Pulmonary artery endothelial cell (primary cell): ENCODE measurements at regions not wholly inside any gene's neighbourhood (a gene's known extent, or its start where the extent isn't known, plus 50 kb on each side); places are given as distances from the start of the nearest gene placed in this dataset.
"Not testable (repeated sequence)": the region's sequence is repeated elsewhere in the genome, so short reads cannot be mapped to it uniquely, and the experiment has no call there.

ENCODE experiments used
- DNase-seq: peaks from one replicate; pipeline ENCODE4 v3.0.0-alpha.2; 2011; ENCODE audit warnings: low read depth, low spot score

DNA sequence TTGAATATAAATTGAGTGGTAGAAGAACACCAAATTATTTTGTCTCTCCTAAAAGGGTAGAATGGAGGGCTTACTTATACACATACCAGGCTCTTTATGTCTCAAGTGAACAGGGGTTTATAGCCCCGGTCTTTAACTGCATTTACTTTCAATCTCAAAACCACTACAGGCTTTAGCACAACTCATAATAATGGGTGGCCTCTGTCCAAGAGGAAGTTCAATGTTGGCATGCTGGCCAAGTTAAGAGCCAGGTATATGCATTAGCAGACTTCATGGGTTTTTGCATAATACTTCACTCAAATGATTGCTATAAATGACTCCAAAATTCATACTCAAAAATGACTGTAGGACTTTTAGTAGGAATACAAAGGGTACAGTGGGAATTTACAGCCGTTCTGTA, 118.5 kb upstream of the OTUD4 start:
- DNase-seq = no peak

DNA sequence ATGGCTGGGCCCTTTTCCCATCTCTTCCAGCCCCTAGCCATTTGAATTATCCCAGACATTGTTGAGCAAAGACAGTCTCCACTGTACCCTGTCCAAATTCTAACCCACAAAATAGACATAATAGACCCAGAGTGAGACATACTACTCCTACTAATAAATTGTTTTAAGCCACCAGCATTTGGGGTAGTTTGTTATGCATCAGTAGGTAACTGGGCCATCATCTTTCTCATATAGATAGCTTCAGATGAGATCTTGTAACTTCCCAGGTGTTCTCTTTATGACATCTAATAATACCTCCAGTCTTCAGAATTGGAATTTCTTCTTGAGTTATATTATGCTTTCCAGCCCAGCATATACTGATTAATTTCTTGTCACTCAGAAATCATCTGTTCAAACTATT, 117.2 kb upstream of the OTUD4 start:
- no peak for DNase-seq

GRCh38 chr4:145295547-145295946, 115.2 kb upstream of the OTUD4 start:
- no peak for DNase-seq

GRCh38 chr4:145295122-145295521, 114.7 kb upstream of the OTUD4 start:
- no peak for DNase-seq

DNA sequence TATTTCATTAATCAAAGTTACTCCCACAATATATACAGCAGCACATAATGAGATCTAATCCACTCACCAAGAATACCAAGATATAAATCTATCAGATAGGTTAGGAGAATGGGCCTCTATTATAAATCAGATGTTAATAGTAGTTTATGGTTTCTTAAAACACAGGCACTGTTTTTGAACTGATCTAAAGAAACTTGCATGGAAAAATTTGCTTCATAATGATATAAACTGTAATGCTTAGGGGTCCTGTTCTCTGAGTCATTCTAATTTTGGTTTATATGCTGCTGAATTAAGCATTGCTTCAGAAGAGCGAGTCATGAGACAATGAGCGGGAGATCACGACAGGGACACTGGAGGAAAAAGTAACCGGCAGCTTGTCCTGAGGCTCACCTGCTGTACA, 113.3 kb upstream of the OTUD4 start:
- DNase-seq = no peak

- no peak for DNase-seq
These were observed 110.6 kb upstream of the OTUD4 start for GRCh38 chr4:145290955-145291354.

- DNase-seq = no peak
These were observed 109.2 kb upstream of the OTUD4 start for GRCh38 chr4:145289403-145290076.

GRCh38 chr4:145287351-145287750, 107.0 kb upstream of the OTUD4 start:
- no peak for DNase-seq

DNA sequence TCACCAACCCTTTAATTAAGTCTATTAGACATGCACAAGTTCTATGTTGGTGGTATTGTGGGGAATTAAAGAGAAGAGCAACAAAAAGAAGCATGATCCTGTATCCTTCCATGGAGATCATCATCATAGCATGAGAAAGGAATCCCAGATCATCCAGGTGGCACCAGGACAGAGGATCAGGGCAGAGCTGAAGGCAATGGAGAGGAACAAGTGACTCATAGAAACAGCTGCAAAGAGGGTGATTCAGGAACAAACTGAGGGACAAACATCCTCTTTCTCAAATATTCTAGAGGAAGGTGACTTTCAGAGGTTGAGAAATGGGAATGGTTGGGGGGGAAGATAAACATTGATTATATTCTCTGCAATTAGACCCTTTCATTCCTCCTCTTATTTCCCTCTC, 105.5 kb upstream of the OTUD4 start:
- no peak for DNase-seq

DNA sequence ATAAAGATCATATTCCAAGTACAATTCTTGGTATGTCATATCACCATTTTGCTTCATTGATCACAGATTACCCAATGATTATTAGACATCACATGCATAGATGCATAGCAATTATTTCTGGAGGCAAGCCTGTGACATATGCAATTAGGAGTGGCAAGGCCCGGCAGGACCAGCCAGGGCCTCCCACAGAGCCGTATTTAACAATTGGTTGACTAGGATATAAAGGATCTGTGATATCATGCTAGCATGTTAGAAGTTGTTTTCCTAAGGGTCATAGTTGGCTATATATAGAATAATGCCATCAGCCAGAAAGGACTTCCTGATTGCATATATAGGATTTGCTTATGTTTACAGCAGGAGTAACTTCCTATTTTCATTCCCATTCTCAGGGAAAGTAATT, 103.5 kb upstream of the OTUD4 start:
- DNase-seq = no peak

DNA sequence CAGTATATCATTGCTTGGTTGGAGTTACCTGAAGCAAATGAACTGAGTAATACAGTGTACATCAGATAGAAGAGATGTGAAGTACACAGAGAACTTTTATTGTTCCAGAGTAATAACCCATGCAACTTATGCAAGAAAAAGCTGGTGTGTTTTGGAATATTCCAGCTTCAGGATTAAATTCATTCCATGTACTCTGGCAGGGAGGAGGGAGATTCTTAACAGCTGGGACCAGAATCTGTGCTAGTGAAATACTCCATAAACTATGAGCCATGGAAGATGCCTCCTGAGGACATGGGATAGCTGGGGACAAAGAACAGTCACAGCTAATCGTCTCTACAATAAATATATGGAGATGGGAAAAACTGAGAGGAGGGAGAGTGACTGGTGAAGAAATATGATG, 101.6 kb upstream of the OTUD4 start:
- DNase-seq = no peak

DNA sequence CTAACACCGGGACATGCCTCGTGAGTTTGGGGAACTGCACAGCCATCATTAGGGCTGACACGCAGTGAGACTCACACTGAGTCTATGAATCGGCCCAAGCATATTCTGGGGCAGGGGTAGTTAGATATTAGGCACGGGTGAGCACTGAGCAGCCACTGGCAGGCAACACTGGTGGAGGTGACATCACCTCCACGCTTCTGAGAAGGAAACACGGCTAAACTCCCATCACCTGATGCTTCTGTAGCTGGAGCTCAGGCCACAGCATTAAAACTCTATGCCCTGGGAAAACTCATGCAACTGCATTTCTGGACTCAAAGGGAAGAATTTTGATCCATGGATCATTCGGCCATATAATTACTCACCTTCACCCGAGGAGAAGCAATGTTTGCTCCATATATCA, 100.8 kb upstream of the OTUD4 start:
- no peak for DNase-seq

DNA sequence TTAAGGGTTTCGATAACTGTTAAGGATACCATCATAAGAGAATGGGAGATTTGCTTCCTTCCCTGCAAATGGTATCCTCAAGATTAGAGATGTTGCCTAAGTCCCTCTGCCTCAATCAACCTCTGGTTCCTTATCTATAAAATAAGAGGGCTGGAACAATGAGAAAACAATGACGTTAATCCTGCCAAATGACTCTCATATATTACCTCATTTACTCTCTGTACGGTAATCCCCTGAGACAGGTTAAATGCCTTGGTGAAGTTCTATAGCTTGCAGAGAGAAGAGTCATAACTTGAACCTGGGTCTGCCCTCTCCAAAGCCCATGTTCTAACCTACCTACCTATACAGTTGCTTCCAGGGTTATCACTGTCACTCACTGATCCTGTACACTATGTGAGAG, 100.2 kb upstream of the OTUD4 start:
- no peak for DNase-seq

DNA sequence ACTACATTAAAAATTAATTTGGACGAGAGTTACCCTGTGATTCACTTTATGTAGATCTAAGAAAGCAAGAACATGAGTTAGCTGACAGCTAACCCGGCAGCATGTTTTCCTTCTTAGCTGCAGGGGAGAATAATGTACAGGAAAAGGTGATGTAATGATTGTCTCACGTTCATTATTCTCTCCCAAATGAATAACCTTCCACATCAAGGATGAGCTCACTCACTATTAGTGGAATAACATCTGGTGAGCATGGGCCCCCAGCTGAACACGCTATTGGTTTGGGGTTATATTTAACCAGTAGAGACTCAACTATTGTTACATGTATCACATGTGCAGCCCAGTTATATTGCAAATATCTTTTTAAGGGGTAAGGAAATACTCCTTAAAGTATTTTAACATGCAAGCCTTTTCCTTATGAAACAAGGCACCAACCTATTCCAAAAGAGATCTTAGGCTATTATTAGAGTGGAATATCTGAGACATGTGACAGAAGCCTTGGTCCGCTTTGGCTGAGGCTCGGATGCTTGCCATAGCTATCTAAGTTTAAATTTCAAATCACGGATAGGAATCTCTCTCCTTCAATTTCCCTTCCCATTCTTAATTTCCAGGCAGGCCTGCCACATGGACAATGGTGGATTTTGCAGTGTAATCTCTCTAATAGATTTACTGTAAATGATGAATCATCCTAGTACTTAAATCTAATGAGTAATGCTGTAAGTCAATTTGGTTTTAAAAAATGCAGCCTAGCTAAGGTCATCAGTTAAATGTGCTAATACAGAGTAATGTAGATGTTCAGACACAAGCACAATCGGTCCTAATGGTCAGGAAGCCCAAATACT, 99.0 kb upstream of the OTUD4 start:
- peak; percentile 64 for DNase-seq

DNA sequence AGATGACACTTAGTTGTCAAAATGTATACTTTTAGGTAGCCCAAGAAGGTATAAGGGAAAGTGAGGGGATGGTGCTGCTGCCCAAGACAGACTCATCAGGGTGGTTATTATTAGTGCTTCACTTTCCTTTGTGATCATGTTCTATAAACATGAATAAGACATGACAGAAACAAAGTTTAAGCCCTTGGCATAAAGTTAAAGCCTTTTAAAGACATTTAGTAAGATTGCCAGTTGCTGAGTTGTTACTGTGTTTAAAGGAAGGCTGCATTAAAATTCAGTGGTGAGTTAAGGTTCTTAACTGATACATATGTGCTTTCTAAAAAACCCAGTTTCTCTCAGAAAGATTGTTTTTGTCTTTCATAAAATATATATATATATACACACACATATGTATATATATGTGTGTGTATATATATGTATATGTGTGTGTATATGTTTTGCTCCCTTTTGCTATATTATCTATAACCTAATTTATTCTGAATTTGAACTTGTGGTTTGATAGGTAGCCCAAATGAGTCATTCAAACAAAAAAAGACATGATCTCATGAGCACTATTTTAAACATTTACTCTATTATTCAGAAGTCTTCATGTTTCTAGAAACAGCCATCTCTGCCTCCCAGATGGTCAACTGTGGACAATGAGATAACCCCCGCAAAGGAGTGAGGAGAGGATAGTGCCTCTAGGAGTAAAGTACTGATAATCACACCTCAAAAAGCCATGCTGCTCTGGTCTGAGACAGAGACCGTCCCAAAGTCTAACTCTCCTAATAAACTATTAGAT, 98.1 kb upstream of the OTUD4 start:
- DNase-seq = no peak

DNA sequence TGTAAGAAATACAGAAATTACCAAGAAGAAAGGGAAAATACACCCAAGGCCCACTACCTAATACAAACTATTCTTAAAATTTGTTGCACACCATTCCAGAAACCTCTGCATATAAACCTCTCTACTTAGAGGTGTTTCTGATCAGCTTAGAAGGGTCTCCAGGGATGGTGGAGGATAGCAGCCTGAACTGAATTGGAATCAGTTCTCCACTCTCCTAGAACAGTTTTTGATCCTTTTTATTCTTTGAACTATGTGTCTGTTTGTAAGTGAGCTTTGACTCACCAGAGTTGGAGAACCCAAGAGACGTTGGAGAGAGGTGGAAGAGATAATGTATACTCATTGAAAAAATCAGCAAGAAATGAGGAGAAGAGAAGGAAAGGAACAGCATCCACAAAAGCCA, 96.6 kb upstream of the OTUD4 start:
- DNase-seq = no peak

GRCh38 chr4:145276050-145276449, 95.7 kb upstream of the OTUD4 start:
- no peak for DNase-seq

- DNase-seq = no peak
These were observed 90.8 kb upstream of the OTUD4 start for GRCh38 chr4:145271194-145271593.

DNA sequence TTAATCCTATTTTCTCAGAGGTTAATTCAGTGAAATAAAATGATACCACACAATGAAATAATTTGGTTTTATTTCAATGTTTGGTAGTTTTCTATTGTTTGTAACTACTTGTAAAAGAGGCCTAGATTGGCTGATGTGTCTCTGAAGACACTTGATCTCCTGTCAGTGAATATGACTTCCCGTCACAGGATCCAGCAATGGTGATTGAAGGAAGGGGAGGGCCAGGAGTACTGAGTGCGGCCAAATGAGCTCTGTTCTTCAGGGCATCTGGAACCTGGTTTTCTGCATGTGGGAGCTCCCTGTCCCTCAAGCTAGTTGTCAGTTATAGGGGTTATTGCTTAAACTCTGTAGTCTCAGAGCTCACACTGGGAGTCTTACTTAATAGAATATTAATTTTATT, 86.5 kb upstream of the OTUD4 start:
- no peak for DNase-seq

- DNase-seq = no peak
These were observed 79.7 kb upstream of the OTUD4 start for GRCh38 chr4:145260091-145260490.

- not testable (repeated sequence) for DNase-seq
These were observed 74.9 kb upstream of the OTUD4 start for GRCh38 chr4:145255311-145255710.

DNA sequence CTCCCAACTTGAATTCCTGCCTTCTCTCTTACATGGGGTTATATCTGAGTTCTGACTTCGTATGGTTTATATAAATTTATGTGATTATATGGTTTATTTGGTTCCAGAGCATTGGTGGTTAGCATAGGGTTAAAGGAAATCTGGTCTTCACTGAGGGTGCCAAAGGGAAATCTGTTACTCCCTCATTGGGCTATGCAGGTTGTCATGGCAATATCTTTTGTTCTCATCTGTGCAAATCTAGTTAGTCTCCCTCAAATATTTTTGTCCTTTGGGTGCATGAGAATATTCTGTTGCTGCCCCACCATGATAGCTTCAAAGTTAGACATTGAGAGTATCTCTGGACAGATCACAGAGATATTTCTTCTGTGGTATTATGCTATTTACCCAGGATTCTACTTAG, 71.8 kb upstream of the OTUD4 start:
- DNase-seq = no peak
